ENCODE measurements at regions not wholly inside any gene's neighbourhood (a gene's known extent, or its start where the extent isn't known, plus 50 kb on each side); places are given as distances from the start of the nearest gene placed in this dataset.
"Not testable (repeated sequence)": the region's sequence is repeated elsewhere in the genome, so short reads cannot be mapped to it uniquely, and the experiment has no call there.

- TF ChIP-seq EZH2 (IDR thresholded peaks at IDR 0.05; ENCODE audit: borderline replicate concordance, insufficient read depth, low read depth, low read length, poor library complexity, severe bottlenecking) = no peak
- TF ChIP-seq CTCF (IDR thresholded peaks at IDR 0.05) = no peak
Measured at GRCh38 chr15:45810201-45810600, 175.4 kb downstream of the SQOR start.

GRCh38 chr15:45812200-45812599 is 177.4 kb downstream of the SQOR start:
- intact Hi-C loops (cut with micrococcal nuclease) = no loop called here
- no peak overlapping the region for H3K4me3 Mint-ChIP-seq
- no peak overlapping the region for H3K27ac Mint-ChIP-seq
- WGBS (ENCODE audit: insufficient coverage) = no CpG with 5 or more reads among the region's 4 CpGs
- H3K36me3 ChIP-seq (replicated peaks in 1 of 2; ENCODE audit: control extremely low read depth in 1 of 2, control insufficient read depth in 1 of 2, extremely low read depth in 1 of 2, insufficient read depth in 2 of 2, low read length in 1 of 2) = no peaks in the 10 kb centered on the region
- no peak for DNase-seq
- TF ChIP-seq CTCF (IDR thresholded peaks at IDR 0.05) (no peak), EZH2 (IDR thresholded peaks at IDR 0.05; ENCODE audit: borderline replicate concordance, insufficient read depth, low read depth, low read length, poor library complexity, severe bottlenecking) (no peak)
- peaks cover 4% of the 10 kb centered on the region for H3K27me3 Mint-ChIP-seq
- H3K4me2 ChIP-seq (replicated peaks; ENCODE audit: low read depth, low read length, poor library complexity, severe bottlenecking) = no peak overlapping the region
- no peaks in the 10 kb centered on the region for H3K9me3 ChIP-seq (ENCODE audit: control extremely low read depth in 1 of 3, control insufficient read depth in 2 of 3, insufficient read depth in 1 of 3, low read length in 2 of 3)
- CTCF ChIA-PET = no interaction called here
- H3K4me1 Mint-ChIP-seq = no peaks in the 10 kb centered on the region
- H4K20me1 ChIP-seq (ENCODE audit: control insufficient read depth, insufficient read depth, low read length, poor library complexity, severe bottlenecking) = no peaks in the 10 kb centered on the region
- H3K27me3 ChIP-seq (replicated peaks in 1 of 4; ENCODE audit: control extremely low read depth in 1 of 4, control insufficient read depth in 3 of 4, insufficient read depth in 4 of 4, low read length in 3 of 4) = peaks cover 0 to 2% (median 0%) of the 10 kb centered on the region in 4 experiments
- no peaks in the 10 kb centered on the region for H3K79me2 ChIP-seq (ENCODE audit: control insufficient read depth, insufficient read depth, low read length)
- no peak overlapping the region for H3K4me3 ChIP-seq (ENCODE audit: control extremely low read depth in 1 of 5, extremely low read depth in 1 of 5, insufficient read depth in 1 of 5, low read depth in 2 of 5, low read length in 4 of 5)
- H3K4me1 ChIP-seq (ENCODE audit: control insufficient read depth in 2 of 2, insufficient read depth in 2 of 2, low read length in 2 of 2) = no peaks in the 10 kb centered on the region
- POLR2A ChIA-PET = no interaction called here
- no peak for ATAC-seq (ENCODE audit: low read depth)
- no peak overlapping the region for H3K9ac ChIP-seq (ENCODE audit: low read length)
- H2AFZ ChIP-seq (ENCODE audit: insufficient read depth, low read depth, low read length, poor library complexity, severe bottlenecking) = no peak overlapping the region
- H3K27ac ChIP-seq (ENCODE audit: low read length in 2 of 2) = no peak overlapping the region
- H3K9me3 Mint-ChIP-seq (ENCODE audit: insufficient read depth) = peaks cover 6% of the 10 kb centered on the region

More at GRCh38 chr15:45810201-45810600, 175.4 kb downstream of the SQOR start:
- WGBS (ENCODE audit: insufficient coverage) = 78% methylated on average over 2 of the region's 7 CpGs
- Histone ChIP-seq H3K27ac (ENCODE audit: low read length in 2 of 2) (no peak overlapping the region), H3K27me3 (replicated peaks in 1 of 4; ENCODE audit: control extremely low read depth in 1 of 4, control insufficient read depth in 3 of 4, insufficient read depth in 4 of 4, low read length in 3 of 4) (peaks cover 0 to 2% (median 0%) of the 10 kb centered on the region in 4 experiments), H3K4me2 (replicated peaks; ENCODE audit: low read depth, low read length, poor library complexity, severe bottlenecking) (no peak overlapping the region), H4K20me1 (ENCODE audit: control insufficient read depth, insufficient read depth, low read length, poor library complexity, severe bottlenecking) (no peaks in the 10 kb centered on the region), H2AFZ (ENCODE audit: insufficient read depth, low read depth, low read length, poor library complexity, severe bottlenecking) (no peak overlapping the region), H3K36me3 (replicated peaks in 1 of 2; ENCODE audit: control extremely low read depth in 1 of 2, control insufficient read depth in 1 of 2, extremely low read depth in 1 of 2, insufficient read depth in 2 of 2, low read length in 1 of 2) (no peaks in the 10 kb centered on the region), H3K4me1 (ENCODE audit: control insufficient read depth in 2 of 2, insufficient read depth in 2 of 2, low read length in 2 of 2) (no peaks in the 10 kb centered on the region), H3K4me3 (ENCODE audit: control extremely low read depth in 1 of 5, extremely low read depth in 1 of 5, insufficient read depth in 1 of 5, low read depth in 2 of 5, low read length in 4 of 5) (no peak overlapping the region), H3K9me3 (ENCODE audit: control extremely low read depth in 1 of 3, control insufficient read depth in 2 of 3, insufficient read depth in 1 of 3, low read length in 2 of 3) (no peaks in the 10 kb centered on the region), H3K9ac (ENCODE audit: low read length) (no peak overlapping the region), H3K79me2 (ENCODE audit: control insufficient read depth, insufficient read depth, low read length) (no peaks in the 10 kb centered on the region)
- Mint-ChIP-seq H3K4me1 (no peaks in the 10 kb centered on the region), H3K9me3 (ENCODE audit: insufficient read depth) (peaks cover 3% of the 10 kb centered on the region), H3K27me3 (peaks cover 4% of the 10 kb centered on the region), H3K4me3 (no peak overlapping the region), H3K27ac (no peak overlapping the region)
- ChIA-PET CTCF (no interaction called here), POLR2A (no interaction called here)
- intact Hi-C loops (cut with micrococcal nuclease) = no loop called here
- ATAC-seq (ENCODE audit: low read depth) = no peak
- DNase-seq = no peak

GRCh38 chr15:45817578-45817977 is 182.7 kb downstream of the SQOR start:
- H3K4me2 ChIP-seq (replicated peaks; ENCODE audit: low read depth, low read length, poor library complexity, severe bottlenecking); H3K4me1 ChIP-seq (ENCODE audit: control insufficient read depth in 2 of 2, insufficient read depth in 2 of 2, low read length in 2 of 2); H2AFZ ChIP-seq (ENCODE audit: insufficient read depth, low read depth, low read length, poor library complexity, severe bottlenecking); H3K27ac ChIP-seq (ENCODE audit: low read length in 2 of 2); H3K27me3 Mint-ChIP-seq; H3K4me3 ChIP-seq (ENCODE audit: control extremely low read depth in 1 of 5, extremely low read depth in 1 of 5, insufficient read depth in 1 of 5, low read depth in 2 of 5, low read length in 4 of 5); H3K36me3 ChIP-seq (replicated peaks in 1 of 2; ENCODE audit: control extremely low read depth in 1 of 2, control insufficient read depth in 1 of 2, extremely low read depth in 1 of 2, insufficient read depth in 2 of 2, low read length in 1 of 2); ATAC-seq (ENCODE audit: low read depth); intact Hi-C loops (cut with micrococcal nuclease); H3K9me3 ChIP-seq (ENCODE audit: control extremely low read depth in 1 of 3, control insufficient read depth in 2 of 3, insufficient read depth in 1 of 3, low read length in 2 of 3); H3K27me3 ChIP-seq (replicated peaks in 1 of 4; ENCODE audit: control extremely low read depth in 1 of 4, control insufficient read depth in 3 of 4, insufficient read depth in 4 of 4, low read length in 3 of 4); H4K20me1 ChIP-seq (ENCODE audit: control insufficient read depth, insufficient read depth, low read length, poor library complexity, severe bottlenecking); POLR2A ChIA-PET; DNase-seq; H3K9me3 Mint-ChIP-seq (ENCODE audit: insufficient read depth); H3K4me1 Mint-ChIP-seq; H3K4me3 Mint-ChIP-seq; H3K27ac Mint-ChIP-seq; H3K79me2 ChIP-seq (ENCODE audit: control insufficient read depth, insufficient read depth, low read length); H3K9ac ChIP-seq (ENCODE audit: low read length): not testable (repeated sequence)
- WGBS (ENCODE audit: insufficient coverage) = 76% methylated on average over 2 of the region's 2 CpGs
- CTCF ChIA-PET = interaction anchor here (0.7 kb wide), 1 partner anchor 17 kb away, joined by 3 read pairs; no protein-coding TSS in a partner anchor

Data from B cell (primary cell).